NCI-H2107 treated with DMSO at 0.1 percent for 48 hours (cell line): ENCODE measurements at regions not wholly inside any gene's neighbourhood (a gene's known extent, or its start where the extent isn't known, plus 50 kb on each side); places are given as distances from the start of the nearest gene placed in this dataset.

Source experiments
- DNase-seq: peaks from one replicate; lab custom pipeline; 2025; ENCODE audit not compliant: unreplicated experiment; lab: John Stamatoyannopoulos, UW

DNA sequence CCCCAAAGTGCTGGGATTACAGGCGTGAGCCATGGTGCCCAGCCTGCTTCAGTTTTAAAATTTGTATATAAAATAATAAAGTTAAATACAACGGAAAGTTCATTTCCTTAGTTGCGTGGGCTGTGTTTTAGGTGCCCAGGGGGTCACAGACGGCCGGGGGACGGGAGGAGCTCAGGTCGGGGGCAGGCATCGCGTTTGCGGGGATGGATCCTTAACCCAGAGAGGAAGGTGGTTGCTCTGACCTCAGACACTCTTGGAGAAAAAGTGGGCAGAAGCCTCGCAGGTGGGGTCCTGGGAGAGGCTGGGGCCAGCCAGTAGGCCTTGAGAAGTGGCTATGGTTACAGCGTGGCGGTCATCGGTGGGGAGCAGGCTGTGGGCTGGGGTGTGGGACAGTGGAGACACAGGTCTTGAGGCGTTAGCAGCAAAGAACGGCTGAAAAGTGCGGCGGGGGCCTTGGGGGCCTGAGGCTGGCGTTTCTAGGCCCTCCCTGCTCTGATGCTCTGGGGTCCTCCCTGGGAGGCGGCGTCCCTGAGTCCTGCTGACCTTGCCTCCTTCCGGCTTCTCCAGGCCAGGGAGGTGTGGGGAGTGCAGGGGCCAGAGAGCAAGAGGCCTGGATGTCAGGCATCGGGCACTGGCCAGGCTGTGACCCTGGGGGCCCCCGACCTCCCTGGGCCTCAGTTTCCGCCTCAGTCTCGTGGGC, 54.4 kb downstream of the UNCX start:
- DNase-seq = no peak

DNA sequence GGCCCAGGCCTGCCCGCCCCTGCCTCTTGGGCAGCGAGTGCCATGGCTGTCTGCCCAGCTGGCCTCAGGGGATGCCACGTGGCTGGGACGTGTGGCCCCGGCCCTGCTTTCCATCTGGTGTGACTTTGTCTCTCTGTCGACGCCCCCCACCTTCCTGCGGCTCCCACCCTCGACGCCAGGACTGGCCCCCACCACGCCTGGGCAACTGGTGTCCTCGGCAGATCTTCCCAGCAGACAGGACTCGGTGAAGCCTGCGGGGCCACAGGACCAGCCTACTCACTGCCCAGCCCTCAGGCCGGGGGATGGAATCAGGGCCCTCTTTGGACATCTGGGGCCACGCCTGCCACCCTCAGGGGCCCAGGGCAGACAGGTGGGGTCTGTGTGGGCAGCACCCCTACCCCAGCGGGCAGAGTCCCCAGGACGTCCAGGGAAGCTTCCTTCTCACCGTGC, 55.1 kb downstream of the UNCX start:
- DNase-seq = no peak

DNA sequence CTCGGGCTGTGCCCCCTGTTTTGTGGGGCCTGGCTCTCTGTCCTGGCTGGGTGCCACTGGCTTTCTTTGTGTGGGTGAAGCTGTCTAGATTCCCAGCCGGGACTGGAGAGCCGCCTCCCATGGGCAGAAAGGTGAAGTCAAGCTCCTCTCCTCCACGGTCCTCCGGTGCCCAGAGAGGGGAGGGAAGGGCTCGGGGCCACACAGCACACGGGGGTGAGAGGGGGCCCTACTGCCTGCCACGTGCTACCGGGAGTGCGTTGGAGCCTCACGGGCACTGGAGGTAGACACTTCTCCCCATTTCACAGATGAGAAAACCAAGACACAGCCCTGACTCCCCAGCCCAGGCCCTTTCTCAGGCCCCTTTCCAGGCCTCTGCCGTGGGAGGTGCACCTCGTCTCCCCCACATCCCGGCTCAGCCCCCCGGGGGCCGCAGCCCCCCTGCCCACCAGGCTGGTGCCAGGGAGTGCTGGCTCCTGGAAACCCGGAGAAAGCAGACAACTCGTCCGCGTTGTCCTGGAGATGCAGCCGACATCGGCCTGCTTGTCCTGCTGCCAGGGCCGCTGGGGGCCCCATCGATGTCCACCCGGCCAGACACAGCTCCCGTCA, 55.8 kb downstream of the UNCX start:
- DNase-seq = no peak

DNA sequence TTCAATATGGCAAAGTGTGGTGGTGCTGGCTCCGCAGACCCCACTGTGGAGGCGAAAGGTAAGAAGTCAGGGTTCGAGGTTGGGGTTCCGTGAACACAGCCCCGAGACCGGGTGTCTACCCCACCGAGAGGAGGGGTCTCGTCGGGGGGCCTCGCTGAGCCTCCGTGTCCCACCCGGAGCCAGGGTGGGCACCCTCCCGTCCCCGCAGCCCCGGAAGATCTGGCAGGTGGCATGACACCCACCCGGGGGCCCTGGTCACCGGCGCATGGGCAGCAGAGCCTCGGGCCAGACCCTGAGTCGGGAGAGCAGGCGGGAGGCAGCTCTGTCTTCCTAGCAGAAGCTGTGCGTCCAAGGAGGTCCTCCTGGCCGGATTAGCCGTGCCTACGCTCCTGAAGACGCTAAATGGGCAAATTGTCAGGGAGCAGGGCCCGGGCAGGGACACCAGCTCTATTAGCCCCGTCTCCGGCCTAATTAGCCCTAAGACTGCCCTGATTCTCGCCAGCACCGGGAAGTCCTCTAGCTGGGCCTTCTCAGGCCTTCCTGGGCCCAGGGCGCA, 56.4 kb downstream of the UNCX start:
- no peak for DNase-seq

- no peak for DNase-seq
These were observed 57.0 kb downstream of the UNCX start for GRCh38 chr7:1289666-1290025.

- peak; percentile 50 for DNase-seq
These were observed 57.5 kb downstream of the UNCX start for GRCh38 chr7:1290026-1290678.

DNA sequence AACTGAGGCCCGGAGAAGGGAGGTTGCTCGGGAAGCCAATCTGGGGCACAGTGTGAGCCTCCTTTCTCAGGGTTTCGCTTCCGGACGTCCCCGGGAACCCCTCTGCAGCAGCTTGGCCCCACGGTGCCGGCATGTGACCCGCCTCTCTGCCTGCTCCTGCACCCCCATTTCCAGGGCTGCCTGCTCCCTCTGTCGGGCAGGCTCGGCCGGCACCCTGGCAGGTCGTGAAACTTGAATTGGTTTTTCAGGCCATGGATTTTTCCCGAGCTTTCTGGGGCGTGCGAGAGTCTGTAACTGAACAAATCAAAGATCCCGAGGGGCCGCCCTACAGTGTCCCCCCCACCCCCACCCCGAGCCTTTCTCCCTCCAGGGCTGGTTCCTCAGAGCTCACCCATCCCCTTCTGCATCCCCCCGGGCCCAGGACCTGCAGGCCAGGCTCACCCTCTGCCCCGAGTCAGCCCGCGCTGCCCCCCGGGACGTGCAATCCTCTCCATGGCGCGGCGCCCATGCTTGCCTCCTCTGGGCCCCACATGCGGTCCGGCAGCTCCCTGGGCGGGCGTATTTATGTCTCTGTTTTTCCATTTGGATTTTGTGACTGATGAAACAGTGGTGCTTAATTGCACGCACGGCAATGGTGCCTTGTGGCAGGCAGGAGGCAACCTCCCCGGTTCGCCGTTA, 58.1 kb downstream of the UNCX start:
- no peak for DNase-seq

- DNase-seq = no peak
These were observed 58.7 kb downstream of the UNCX start for GRCh38 chr7:1291357-1291689.

DNA sequence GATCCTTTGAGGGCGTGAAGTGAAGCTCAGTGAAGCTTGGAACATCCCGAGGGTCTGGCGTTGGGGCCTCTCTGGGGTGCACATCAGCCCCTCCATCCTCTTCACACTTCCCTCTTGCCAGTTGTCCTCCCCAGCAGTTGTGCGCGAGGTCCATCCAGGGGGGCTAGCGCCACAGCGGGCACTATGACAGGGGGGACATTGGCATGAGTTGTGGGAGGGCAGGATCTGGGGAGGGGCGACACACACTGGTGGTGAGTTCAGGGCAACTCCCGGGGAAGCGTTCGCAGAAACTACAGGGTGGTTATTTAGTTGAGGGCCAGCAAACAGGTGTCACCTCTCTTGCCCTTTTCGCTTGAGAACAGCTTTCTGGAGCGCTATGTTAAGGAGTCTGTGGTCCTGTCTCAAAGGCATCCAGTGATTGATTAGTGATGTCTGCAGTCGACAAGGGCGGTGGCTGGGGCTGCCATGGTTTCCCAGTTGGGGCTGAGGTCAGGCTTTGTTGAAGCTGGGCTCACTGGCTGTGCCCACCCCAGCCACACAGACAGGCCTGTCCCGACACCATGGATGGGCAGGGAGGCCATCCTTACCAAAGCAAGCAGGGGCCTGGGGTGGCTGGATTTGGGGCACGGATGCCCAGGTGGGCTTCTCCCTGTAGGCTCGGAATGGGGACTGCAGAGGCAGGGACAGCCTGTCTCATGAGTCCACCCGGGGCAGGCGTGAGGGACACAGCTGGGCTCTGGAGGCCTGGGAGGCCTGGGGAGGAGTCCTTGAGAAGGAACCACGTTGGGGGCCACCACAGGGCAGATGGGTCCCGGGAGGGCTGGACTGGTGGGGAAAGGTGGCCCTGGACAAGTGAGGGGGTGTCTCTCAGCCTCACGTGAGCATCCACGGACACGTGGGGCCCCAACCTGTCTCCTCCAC, 59.4 kb downstream of the UNCX start:
- no peak for DNase-seq

DNA sequence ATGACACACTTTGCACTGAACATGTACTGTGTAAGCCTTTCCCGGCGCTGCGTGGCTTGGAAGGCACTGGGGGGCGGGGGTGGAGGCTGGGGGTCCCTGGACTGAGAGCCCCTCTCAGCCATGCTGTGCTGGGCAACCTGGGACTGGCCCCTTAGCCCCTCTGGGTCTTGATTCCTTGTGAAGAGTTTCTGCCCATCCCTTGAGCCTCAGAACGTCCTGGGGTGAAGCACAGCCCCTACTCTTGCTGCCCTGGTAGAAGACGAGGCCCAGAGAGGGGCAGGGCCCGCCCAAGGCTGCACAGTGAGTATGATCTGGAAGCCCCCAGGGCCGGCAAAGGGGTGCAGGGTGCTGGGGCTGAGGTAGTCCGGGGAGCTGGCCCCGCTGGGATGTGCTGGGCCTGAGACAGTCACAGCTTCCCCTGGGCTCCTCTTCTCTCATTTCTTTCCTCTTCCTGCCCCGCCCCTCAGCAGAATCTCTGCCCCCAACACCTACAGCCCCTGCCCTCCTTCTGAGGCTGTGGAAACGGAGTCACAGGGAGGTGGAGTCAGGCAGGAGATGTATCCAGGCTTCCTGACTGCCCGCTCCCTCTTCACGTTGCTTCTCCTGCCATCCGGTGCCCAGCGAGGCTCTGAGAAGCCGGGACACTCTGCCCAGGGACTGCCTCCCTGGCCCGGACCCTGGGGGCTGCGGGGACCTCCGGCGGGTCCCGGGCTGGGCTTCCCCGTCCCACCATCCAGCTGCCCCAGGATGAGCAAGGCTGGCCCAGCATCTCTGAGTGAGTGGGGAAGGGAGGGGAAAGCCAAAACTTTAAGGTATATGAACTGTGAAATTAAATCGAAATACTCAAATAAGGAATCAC, 60.5 kb downstream of the UNCX start:
- DNase-seq = no peak

GRCh38 chr7:1293950-1294411, 61.3 kb downstream of the UNCX start:
- DNase-seq = no peak

DNA sequence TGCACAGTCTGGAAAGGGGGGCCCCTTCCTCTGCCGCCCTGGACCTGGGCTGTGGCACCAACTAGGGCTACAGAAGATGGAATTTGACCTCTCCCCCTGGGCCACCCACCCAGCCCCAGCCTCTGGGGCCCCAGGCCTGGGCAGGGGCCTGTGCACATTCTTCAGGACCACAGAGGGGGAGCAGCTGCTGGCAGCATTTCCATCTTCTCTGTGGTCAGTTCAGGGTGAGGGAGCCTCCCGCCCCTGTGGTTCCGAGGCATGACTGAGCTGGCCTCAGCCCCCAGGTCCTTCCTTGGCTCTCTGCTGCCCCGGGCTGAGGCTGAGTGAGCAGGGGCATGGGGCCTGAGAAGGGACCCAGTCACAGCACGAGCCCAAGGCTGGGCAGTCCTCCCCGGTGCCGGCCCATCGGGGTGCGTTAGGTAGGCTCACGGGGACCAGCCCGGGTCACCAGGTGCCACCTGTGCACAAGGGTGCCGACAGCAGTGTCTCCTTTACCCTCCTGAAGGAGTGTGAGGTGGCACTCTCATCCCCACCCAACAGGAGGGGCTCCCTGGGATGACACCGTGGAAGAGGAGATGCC, 63.2 kb downstream of the UNCX start:
- no peak for DNase-seq

GRCh38 chr7:1296356-1296981, 63.8 kb downstream of the UNCX start:
- no peak for DNase-seq

GRCh38 chr7:1297017-1297960, 64.6 kb downstream of the UNCX start:
- no peak for DNase-seq

GRCh38 chr7:1298051-1298930, 65.6 kb downstream of the UNCX start:
- DNase-seq = no peak

GRCh38 chr7:1298931-1299885, 66.5 kb downstream of the UNCX start:
- DNase-seq = no peak
